Sigmoid colon (tissue), 4 donors: ENCODE measurements at regions not wholly inside any gene's neighbourhood (a gene's known extent, or its start where the extent isn't known, plus 50 kb on each side); places are given as distances from the start of the nearest gene placed in this dataset.

ENCODE experiments used
- CTCF ChIP-seq, 4 experiments: fragments of 450-650 bp in 3 of 4; fragments of 200-600 bp in 1 of 4; IDR thresholded peaks; one replicate each; pipeline ENCODE4 v1.5.1; 2016 to 2019; ENCODE audit warnings: antibody characterized with exemption in 4 of 4, mild to moderate bottlenecking in 3 of 4, moderate library complexity in 2 of 4
- EP300 ChIP-seq, 4 donors: sonication (generic); formaldehyde crosslinking; IDR thresholded peaks; one replicate each; pipeline ENCODE4 v1.6.1; 2017; ENCODE audit warnings: antibody characterized with exemption in 4 of 4
- POLR2A ChIP-seq, 2 donors: fragments of 450-650 bp; IDR thresholded peaks; one replicate each; pipeline ENCODE4 v1.6.1; 2016; ENCODE audit warnings: antibody characterized with exemption in 2 of 2, mild to moderate bottlenecking in 2 of 2, moderate library complexity in 2 of 2
- POLR2AphosphoS5 ChIP-seq, 4 donors: sonication (generic); formaldehyde crosslinking; IDR thresholded peaks; one replicate each; pipeline ENCODE4 v1.6.1; 2017; ENCODE audit warnings: antibody characterized with exemption in 4 of 4

GRCh38 chr5:56465769-56466135 is 232.6 kb upstream of the ANKRD55 start:
- no peak for TF ChIP-seq CTCF (IDR thresholded peaks at IDR 0.05)
- no peak for TF ChIP-seq EP300 (IDR thresholded peaks at IDR 0.05)
- TF ChIP-seq POLR2AphosphoS5 (IDR thresholded peaks at IDR 0.05), result no peak
- TF ChIP-seq POLR2A (IDR thresholded peaks at IDR 0.05), result no peak
